DND-41 (cell line): ENCODE measurements at regions not wholly inside any gene's neighbourhood (a gene's known extent, or its start where the extent isn't known, plus 50 kb on each side); places are given as distances from the start of the nearest gene placed in this dataset.

Experiments used
- CTCF ChIP-seq: IDR thresholded peaks from 2 replicates; pipeline ENCODE4 v1.5.1; 2012; ENCODE audit warnings: borderline replicate concordance, low read length, moderate library complexity, mild to moderate bottlenecking; ENCODE audit not compliant: poor library complexity, severe bottlenecking; ENCODE audit errors: extremely low read depth
- EZH2 ChIP-seq: IDR thresholded peaks from 3 replicates; pipeline ENCODE4 v1.6.1; 2012; ENCODE audit warnings: borderline replicate concordance, low read depth, mild to moderate bottlenecking, moderate library complexity, low read length, inconsistent platforms; ENCODE audit not compliant: severe bottlenecking

- no peak for TF ChIP-seq EZH2
- no peak for TF ChIP-seq CTCF
These were observed 350.1 kb downstream of the FOXO1 start for GRCh38 chr13:40316301-40316700.
